ENCODE measurements at regions not wholly inside any gene's neighbourhood (a gene's known extent, or its start where the extent isn't known, plus 50 kb on each side); places are given as distances from the start of the nearest gene placed in this dataset.

DNA sequence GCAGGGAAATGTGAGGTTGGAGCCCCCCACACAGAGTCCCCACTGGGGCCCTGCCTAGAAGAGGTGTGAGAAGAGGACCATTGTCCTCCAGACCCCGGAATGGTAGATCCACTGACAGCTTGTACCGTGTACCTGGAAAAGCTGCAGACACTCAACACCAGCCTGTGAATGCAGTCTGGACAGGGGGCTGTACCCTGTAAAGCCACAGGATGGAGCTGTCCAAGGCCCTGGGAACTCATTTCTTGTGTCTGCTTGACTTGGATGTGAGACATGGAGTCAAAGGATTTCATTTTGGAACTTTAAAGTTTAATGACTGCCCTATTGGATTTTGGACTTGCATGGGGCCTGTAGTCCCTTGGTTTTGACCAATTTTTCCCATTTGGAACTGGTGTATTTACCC is 535.0 kb upstream of the MEF2C start:
- 79 to 98% methylated on average over 2 of the region's 2 CpGs for WGBS, 2 donors
- no peak overlapping the region for H3K4me3 ChIP-seq
- intact Hi-C loops (cut with DNase I) = no loop called here
- H3K27me3 ChIP-seq = no peaks in the 10 kb centered on the region
- no peaks in the 10 kb centered on the region for H3K9me3 ChIP-seq
- TF ChIP-seq EP300 (IDR thresholded peaks at IDR 0.05) (no peak), POLR2A (IDR thresholded peaks at IDR 0.05) (no peak), POLR2AphosphoS5 (IDR thresholded peaks at IDR 0.05) (no peak)
- TF ChIP-seq, protein P1, sequence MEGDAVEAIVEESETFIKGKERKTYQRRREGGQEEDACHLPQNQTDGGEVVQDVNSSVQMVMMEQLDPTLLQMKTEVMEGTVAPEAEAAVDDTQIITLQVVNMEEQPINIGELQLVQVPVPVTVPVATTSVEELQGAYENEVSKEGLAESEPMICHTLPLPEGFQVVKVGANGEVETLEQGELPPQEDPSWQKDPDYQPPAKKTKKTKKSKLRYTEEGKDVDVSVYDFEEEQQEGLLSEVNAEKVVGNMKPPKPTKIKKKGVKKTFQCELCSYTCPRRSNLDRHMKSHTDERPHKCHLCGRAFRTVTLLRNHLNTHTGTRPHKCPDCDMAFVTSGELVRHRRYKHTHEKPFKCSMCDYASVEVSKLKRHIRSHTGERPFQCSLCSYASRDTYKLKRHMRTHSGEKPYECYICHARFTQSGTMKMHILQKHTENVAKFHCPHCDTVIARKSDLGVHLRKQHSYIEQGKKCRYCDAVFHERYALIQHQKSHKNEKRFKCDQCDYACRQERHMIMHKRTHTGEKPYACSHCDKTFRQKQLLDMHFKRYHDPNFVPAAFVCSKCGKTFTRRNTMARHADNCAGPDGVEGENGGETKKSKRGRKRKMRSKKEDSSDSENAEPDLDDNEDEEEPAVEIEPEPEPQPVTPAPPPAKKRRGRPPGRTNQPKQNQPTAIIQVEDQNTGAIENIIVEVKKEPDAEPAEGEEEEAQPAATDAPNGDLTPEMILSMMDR (IDR thresholded peaks at IDR 0.05) = no peak
- no peak overlapping the region for H3K27ac ChIP-seq
- DNase-seq = peak; percentile 42
- no peaks in the 10 kb centered on the region for H3K36me3 ChIP-seq
- H3K4me1 ChIP-seq = no peaks in the 10 kb centered on the region

DNA sequence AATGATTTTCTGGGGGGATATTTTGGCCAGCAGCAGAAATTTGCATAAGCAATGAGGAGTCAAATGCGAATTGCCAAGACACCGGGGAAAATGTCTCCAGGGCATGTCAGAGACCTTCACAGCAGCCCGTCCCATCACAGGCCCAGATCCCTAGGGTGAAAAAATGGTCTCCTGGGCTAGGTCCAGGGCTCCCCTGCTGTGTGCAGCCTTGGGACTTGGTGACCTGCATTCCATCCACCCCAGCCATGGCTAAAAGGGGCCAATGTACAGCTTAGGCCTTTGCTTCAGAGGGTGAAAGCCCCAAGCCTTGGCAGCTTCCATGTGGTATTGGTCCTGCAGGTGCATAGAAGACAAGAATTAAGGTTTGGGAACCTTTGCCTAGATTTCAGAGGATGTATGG is 534.5 kb upstream of the MEF2C start:
- no peak overlapping the region for H3K4me3 ChIP-seq
- TF ChIP-seq POLR2AphosphoS5 (IDR thresholded peaks at IDR 0.05) (no peak), POLR2A (IDR thresholded peaks at IDR 0.05) (no peak), EP300 (IDR thresholded peaks at IDR 0.05) (no peak)
- TF ChIP-seq, protein P1 (IDR thresholded peaks at IDR 0.05) = no peak
- no peaks in the 10 kb centered on the region for H3K4me1 ChIP-seq
- no peak for DNase-seq
- intact Hi-C loops (cut with DNase I) = no loop called here
- H3K27me3 ChIP-seq = no peaks in the 10 kb centered on the region
- H3K9me3 ChIP-seq = no peaks in the 10 kb centered on the region
- no peaks in the 10 kb centered on the region for H3K36me3 ChIP-seq
- WGBS, 2 donors = 97 to 98% methylated on average over 3 of the region's 3 CpGs
- H3K27ac ChIP-seq = no peak overlapping the region

DNA sequence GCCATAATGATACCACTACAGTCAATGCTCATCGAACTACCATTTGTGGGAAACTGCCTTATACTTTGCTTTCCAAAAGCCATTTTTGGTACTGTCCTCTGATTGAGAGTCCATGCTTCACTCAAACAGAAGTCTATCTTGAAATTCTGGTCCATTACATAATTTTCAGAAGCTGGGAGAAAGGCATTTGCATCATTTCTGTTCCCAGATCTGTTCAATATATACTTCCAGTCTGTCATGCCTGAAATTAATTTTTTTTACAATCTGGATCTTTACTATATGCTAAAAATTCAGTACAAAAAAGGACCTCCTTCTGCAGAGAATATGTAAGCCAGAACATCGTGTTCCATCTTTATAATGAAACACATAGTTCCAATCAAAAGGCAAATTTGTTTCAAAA is 528.9 kb upstream of the MEF2C start:
- intact Hi-C loops (cut with DNase I) = no loop called here
- H3K27me3 ChIP-seq = no peaks in the 10 kb centered on the region
- no peak for DNase-seq
- TF ChIP-seq POLR2AphosphoS5 (IDR thresholded peaks at IDR 0.05) (no peak), POLR2A (IDR thresholded peaks at IDR 0.05) (no peak), EP300 (IDR thresholded peaks at IDR 0.05) (no peak)
- TF ChIP-seq, protein P1 (IDR thresholded peaks at IDR 0.05) = no peak
- H3K4me3 ChIP-seq = no peak overlapping the region
- no peaks in the 10 kb centered on the region for H3K36me3 ChIP-seq
- peaks cover 0 to 5% (median 0%) of the 10 kb centered on the region in 4 donors for H3K4me1 ChIP-seq
- no peak overlapping the region for H3K27ac ChIP-seq
- H3K9me3 ChIP-seq = no peaks in the 10 kb centered on the region
- WGBS, 2 donors = 92 to 93% methylated on average over 2 of the region's 2 CpGs

- intact Hi-C loops (cut with DNase I) = no loop called here
- no peak for TF ChIP-seq EP300 (IDR thresholded peaks at IDR 0.05)
- TF ChIP-seq, protein P1 (IDR thresholded peaks at IDR 0.05) = no peak
- Histone ChIP-seq H3K4me3 (no peak overlapping the region), H3K9me3 (no peaks in the 10 kb centered on the region), H3K27me3 (no peaks in the 10 kb centered on the region), H3K4me1 (peaks cover 0 to 8% (median 0%) of the 10 kb centered on the region in 4 donors), H3K27ac (no peak overlapping the region), H3K36me3 (no peaks in the 10 kb centered on the region)
- WGBS, 2 donors = 80 to 86% methylated on average over 3 of the region's 3 CpGs
- DNase-seq = no peak
These were observed 524.1 kb upstream of the MEF2C start for GRCh38 chr5:89407054-89407453.

DNA sequence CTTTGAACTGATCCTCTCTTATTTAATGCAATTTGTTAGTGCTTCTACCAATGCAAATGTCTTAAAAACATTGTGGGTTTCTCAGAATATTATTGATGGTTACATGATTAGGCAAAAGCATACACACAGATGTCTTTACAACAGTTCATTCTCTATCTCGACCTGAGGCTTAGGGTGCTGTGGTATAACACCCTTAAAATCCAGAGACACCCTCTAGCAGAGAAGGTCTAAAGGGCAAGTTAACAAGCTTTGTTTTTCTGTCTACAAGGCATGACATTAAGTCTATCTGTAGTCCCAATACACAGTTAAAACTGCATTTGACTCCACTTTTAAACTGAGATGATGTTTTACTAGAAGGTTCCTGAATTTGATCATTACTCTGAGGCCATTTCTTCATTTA is 518.7 kb upstream of the MEF2C start:
- 79 to 90% methylated on average over 1 of the region's 1 CpG for WGBS, 2 donors

More for the DNA sequence above, 518.7 kb upstream of the MEF2C start:
- TF ChIP-seq, protein P1 (IDR thresholded peaks at IDR 0.05) = no peak
- TF ChIP-seq POLR2AphosphoS5 (IDR thresholded peaks at IDR 0.05) (no peak), EP300 (IDR thresholded peaks at IDR 0.05) (no peak), POLR2A (IDR thresholded peaks at IDR 0.05) (no peak)
- DNase-seq = no peak
- H3K9me3 ChIP-seq = no peaks in the 10 kb centered on the region
- intact Hi-C loops (cut with DNase I) = no loop called here
- no peaks in the 10 kb centered on the region for H3K27me3 ChIP-seq
- no peak overlapping the region for H3K27ac ChIP-seq
- H3K36me3 ChIP-seq = no peaks in the 10 kb centered on the region
- H3K4me1 ChIP-seq = peaks cover 0 to under 1% (median 0%) of the 10 kb centered on the region in 4 donors
- no peak overlapping the region for H3K4me3 ChIP-seq
